ENCODE measurements at regions not wholly inside any gene's neighbourhood (a gene's known extent, or its start where the extent isn't known, plus 50 kb on each side); places are given as distances from the start of the nearest gene placed in this dataset.
"Not testable (repeated sequence)": the region's sequence is repeated elsewhere in the genome, so short reads cannot be mapped to it uniquely, and the experiment has no call there.

GRCh38 chr14:96713426-96713825 is 83.8 kb upstream of the VRK1 start:
- no peaks in the 10 kb centered on the region for H3K4me1 ChIP-seq (ENCODE audit: control insufficient read depth, insufficient read depth, low read length)
- no peaks in the 10 kb centered on the region for H3K9me3 ChIP-seq (ENCODE audit: control insufficient read depth, low read length)
- H3K4me3 ChIP-seq (ENCODE audit: low read length) = no peak overlapping the region
- DNase-seq (ENCODE audit: low read depth) = no peak
- H3K9ac ChIP-seq (ENCODE audit: low read length) = no peak overlapping the region
- no peaks in the 10 kb centered on the region for H3K36me3 ChIP-seq (ENCODE audit: control insufficient read depth, insufficient read depth, low read length, severe bottlenecking)
- peaks cover 27% of the 10 kb centered on the region for H3K27me3 ChIP-seq (replicated peaks; ENCODE audit: control insufficient read depth, insufficient read depth, low read length)

DNA sequence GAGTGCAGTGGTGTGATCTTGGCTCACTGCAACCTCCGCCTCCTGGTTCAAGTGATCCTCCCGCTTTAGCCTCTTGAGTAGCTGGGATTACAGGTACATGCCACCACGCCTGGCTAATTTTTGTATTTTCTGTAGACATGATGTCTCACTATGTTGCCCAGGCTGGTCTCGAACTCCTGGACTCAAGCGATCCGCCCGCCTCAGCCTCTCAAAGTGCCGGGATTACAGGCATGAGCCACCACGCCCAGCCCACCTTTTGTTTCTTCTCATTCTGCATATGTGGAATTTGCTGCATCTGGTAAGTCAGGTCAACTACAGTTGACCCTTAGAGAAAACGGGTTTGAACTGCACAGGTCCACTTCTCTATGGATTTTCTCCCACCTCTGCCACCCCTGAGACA is 82.6 kb upstream of the VRK1 start:
- H3K9ac ChIP-seq (ENCODE audit: low read length); H3K36me3 ChIP-seq (ENCODE audit: control insufficient read depth, insufficient read depth, low read length, severe bottlenecking); H3K4me3 ChIP-seq (ENCODE audit: low read length); H3K9me3 ChIP-seq (ENCODE audit: control insufficient read depth, low read length); H3K4me1 ChIP-seq (ENCODE audit: control insufficient read depth, insufficient read depth, low read length); DNase-seq (ENCODE audit: low read depth): not testable (repeated sequence)
- peaks cover 27% of the 10 kb centered on the region for H3K27me3 ChIP-seq (replicated peaks; ENCODE audit: control insufficient read depth, insufficient read depth, low read length)

DNA sequence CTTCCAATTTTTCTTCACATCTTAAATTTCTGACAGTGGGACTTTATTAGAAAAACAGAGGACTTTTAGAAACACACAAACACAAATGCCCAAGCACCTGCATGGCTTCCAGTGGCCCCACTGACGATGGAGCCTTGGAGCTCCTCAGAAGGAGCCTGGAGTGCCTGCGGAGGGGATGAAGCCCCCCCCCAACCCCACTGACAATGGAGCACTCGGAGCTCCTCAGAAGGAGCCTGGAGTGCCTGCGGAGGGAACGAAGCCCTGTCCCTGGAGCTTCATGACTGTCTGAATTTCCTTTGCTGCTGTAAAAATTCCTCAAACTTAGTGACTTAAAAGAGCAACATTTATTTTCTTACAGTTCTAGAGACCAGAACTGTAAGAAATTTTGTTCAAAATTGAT is 80.1 kb upstream of the VRK1 start:
- H3K4me3 ChIP-seq (ENCODE audit: low read length) = no peak overlapping the region
- DNase-seq (ENCODE audit: low read depth) = no peak
- H3K4me1 ChIP-seq (ENCODE audit: control insufficient read depth, insufficient read depth, low read length) = no peaks in the 10 kb centered on the region
- H3K9me3 ChIP-seq (ENCODE audit: control insufficient read depth, low read length) = no peaks in the 10 kb centered on the region
- H3K27me3 ChIP-seq (replicated peaks; ENCODE audit: control insufficient read depth, insufficient read depth, low read length) = peaks cover 21% of the 10 kb centered on the region
- H3K36me3 ChIP-seq (ENCODE audit: control insufficient read depth, insufficient read depth, low read length, severe bottlenecking) = no peaks in the 10 kb centered on the region
- H3K9ac ChIP-seq (ENCODE audit: low read length) = no peak overlapping the region

DNA sequence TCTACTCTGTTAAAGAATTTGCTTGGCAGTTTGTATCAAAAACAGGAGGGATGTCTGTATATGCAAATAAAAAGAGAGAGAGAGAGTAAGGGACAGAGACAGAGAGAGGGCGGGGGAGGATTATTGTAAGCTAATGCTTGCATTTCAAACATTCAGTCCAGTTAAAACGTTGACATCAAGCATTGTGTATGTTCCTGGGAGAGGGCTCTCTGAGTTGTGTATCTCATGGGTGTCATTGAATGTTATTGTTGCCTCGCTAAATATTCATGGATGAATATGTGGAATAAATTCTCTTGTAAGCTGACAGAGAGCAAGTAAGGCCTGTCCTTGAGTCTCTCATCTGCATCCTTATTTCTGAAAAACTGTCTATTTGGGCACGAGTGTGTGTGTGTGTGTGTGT is 78.8 kb upstream of the VRK1 start:
- H3K9ac ChIP-seq (ENCODE audit: low read length) = no peak overlapping the region
- H3K4me1 ChIP-seq (ENCODE audit: control insufficient read depth, insufficient read depth, low read length) = no peaks in the 10 kb centered on the region
- H3K4me3 ChIP-seq (ENCODE audit: low read length) = no peak overlapping the region
- no peaks in the 10 kb centered on the region for H3K9me3 ChIP-seq (ENCODE audit: control insufficient read depth, low read length)
- peaks cover 16% of the 10 kb centered on the region for H3K27me3 ChIP-seq (replicated peaks; ENCODE audit: control insufficient read depth, insufficient read depth, low read length)
- H3K36me3 ChIP-seq (ENCODE audit: control insufficient read depth, insufficient read depth, low read length, severe bottlenecking) = no peaks in the 10 kb centered on the region
- no peak for DNase-seq (ENCODE audit: low read depth)

DNA sequence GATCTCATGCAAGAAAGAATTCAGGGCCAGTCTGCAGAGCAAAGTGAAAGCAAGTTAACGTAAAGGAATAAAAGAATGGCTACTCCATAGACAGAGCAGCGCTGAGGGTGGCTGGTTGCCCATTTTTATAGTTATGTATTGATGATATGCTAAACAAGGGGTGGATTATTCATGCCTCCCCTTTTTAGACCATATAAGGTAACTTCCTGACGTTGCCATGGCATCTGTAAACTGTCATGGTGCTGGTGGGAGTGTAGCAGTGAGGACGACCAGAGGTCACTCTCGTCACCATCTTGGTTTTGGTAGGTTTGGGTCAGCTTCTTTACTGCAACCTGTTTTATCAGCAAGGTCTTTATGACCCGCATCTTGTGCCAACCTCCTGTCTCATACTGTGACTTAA is 76.5 kb upstream of the VRK1 start:
- H3K4me3 ChIP-seq (ENCODE audit: low read length); DNase-seq (ENCODE audit: low read depth); H3K36me3 ChIP-seq (ENCODE audit: control insufficient read depth, insufficient read depth, low read length, severe bottlenecking): not testable (repeated sequence)

DNA sequence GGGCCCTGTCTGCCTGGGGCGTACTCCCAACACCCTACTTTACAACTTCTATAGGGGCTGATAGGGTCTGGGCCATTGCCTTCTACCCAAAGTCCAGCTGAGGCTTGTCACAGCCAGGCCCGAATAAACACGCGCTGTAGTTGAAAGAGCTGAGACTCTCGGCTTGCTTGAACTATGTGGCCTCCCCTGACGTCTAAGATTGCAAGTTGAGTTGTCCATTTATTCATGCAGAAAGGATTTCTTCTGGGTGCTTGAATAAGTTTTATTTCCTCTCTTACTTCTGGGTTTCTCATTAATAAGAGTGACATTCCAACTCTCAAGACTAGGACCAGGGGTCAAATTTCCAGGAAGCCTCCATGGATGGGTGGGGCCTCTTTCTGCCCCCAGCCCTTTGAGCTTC is 74.4 kb upstream of the VRK1 start:
- Histone ChIP-seq H3K9me3 (ENCODE audit: control insufficient read depth, low read length) (peaks cover 8% of the 10 kb centered on the region), H3K9ac (ENCODE audit: low read length) (no peak overlapping the region), H3K27me3 (replicated peaks; ENCODE audit: control insufficient read depth, insufficient read depth, low read length) (peaks cover 10% of the 10 kb centered on the region), H3K36me3 (ENCODE audit: control insufficient read depth, insufficient read depth, low read length, severe bottlenecking) (no peaks in the 10 kb centered on the region), H3K4me3 (ENCODE audit: low read length) (no peak overlapping the region), H3K4me1 (ENCODE audit: control insufficient read depth, insufficient read depth, low read length) (no peaks in the 10 kb centered on the region)
- no peak for DNase-seq (ENCODE audit: low read depth)

More for the DNA sequence above, 76.5 kb upstream of the VRK1 start:
- not testable (repeated sequence) for H3K9me3 ChIP-seq (ENCODE audit: control insufficient read depth, low read length); H3K9ac ChIP-seq (ENCODE audit: low read length); H3K27me3 ChIP-seq (replicated peaks; ENCODE audit: control insufficient read depth, insufficient read depth, low read length); H3K4me1 ChIP-seq (ENCODE audit: control insufficient read depth, insufficient read depth, low read length)

DNA sequence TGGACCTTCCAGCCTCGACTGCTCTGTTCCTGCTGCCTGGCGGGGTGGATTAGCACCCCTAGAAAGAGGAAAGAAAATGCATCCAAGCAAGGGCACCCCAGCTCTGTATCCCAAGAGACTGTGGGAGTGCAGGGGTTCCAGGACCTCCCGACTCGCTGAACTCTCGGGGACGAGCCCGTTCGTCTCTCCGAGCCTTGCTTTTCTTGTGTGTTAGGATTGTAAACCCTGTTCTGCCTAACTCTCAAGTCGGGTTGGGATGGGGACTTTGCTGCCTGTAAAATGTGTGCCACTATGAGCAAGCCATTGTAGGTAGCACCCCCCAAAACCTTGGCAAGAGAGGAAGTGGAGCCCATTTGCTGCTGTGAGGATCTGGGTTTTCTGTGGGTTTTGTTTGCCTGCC is 73.2 kb upstream of the VRK1 start:
- DNase-seq (ENCODE audit: low read depth) = no peak
- peaks cover 8% of the 10 kb centered on the region for H3K9me3 ChIP-seq (ENCODE audit: control insufficient read depth, low read length)
- H3K4me1 ChIP-seq (ENCODE audit: control insufficient read depth, insufficient read depth, low read length) = no peaks in the 10 kb centered on the region
- peaks cover 18% of the 10 kb centered on the region for H3K27me3 ChIP-seq (replicated peaks; ENCODE audit: control insufficient read depth, insufficient read depth, low read length)
- H3K9ac ChIP-seq (ENCODE audit: low read length) = no peak overlapping the region
- no peak overlapping the region for H3K4me3 ChIP-seq (ENCODE audit: low read length)
- no peaks in the 10 kb centered on the region for H3K36me3 ChIP-seq (ENCODE audit: control insufficient read depth, insufficient read depth, low read length, severe bottlenecking)

GRCh38 chr14:96725232-96725631 is 72.0 kb upstream of the VRK1 start:
- Histone ChIP-seq H3K9ac (ENCODE audit: low read length) (no peak overlapping the region), H3K4me3 (ENCODE audit: low read length) (no peak overlapping the region)
- no peak for DNase-seq (ENCODE audit: low read depth)

GRCh38 chr14:96727073-96727472 is 70.1 kb upstream of the VRK1 start:
- H3K27me3 ChIP-seq (replicated peaks; ENCODE audit: control insufficient read depth, insufficient read depth, low read length) = peaks cover 43% of the 10 kb centered on the region
- H3K4me3 ChIP-seq (ENCODE audit: low read length) = no peak overlapping the region
- no peaks in the 10 kb centered on the region for H3K36me3 ChIP-seq (ENCODE audit: control insufficient read depth, insufficient read depth, low read length, severe bottlenecking)
- no peak for DNase-seq (ENCODE audit: low read depth)
- no peaks in the 10 kb centered on the region for H3K4me1 ChIP-seq (ENCODE audit: control insufficient read depth, insufficient read depth, low read length)
- H3K9ac ChIP-seq (ENCODE audit: low read length) = no peak overlapping the region
- peaks cover 8% of the 10 kb centered on the region for H3K9me3 ChIP-seq (ENCODE audit: control insufficient read depth, low read length)

More at GRCh38 chr14:96725232-96725631, 72.0 kb upstream of the VRK1 start:
- Histone ChIP-seq H3K9me3 (ENCODE audit: control insufficient read depth, low read length) (peaks cover 8% of the 10 kb centered on the region), H3K4me1 (ENCODE audit: control insufficient read depth, insufficient read depth, low read length) (no peaks in the 10 kb centered on the region), H3K36me3 (ENCODE audit: control insufficient read depth, insufficient read depth, low read length, severe bottlenecking) (no peaks in the 10 kb centered on the region), H3K27me3 (replicated peaks; ENCODE audit: control insufficient read depth, insufficient read depth, low read length) (peaks cover 29% of the 10 kb centered on the region)

GRCh38 chr14:96727491-96727890 is 69.7 kb upstream of the VRK1 start:
- H3K27me3 ChIP-seq (replicated peaks; ENCODE audit: control insufficient read depth, insufficient read depth, low read length) = peaks cover 43% of the 10 kb centered on the region
- H3K9ac ChIP-seq (ENCODE audit: low read length) = no peak overlapping the region
- H3K4me3 ChIP-seq (ENCODE audit: low read length) = no peak overlapping the region
- peaks cover 8% of the 10 kb centered on the region for H3K9me3 ChIP-seq (ENCODE audit: control insufficient read depth, low read length)
- no peaks in the 10 kb centered on the region for H3K4me1 ChIP-seq (ENCODE audit: control insufficient read depth, insufficient read depth, low read length)
- no peaks in the 10 kb centered on the region for H3K36me3 ChIP-seq (ENCODE audit: control insufficient read depth, insufficient read depth, low read length, severe bottlenecking)
- no peak for DNase-seq (ENCODE audit: low read depth)

DNA sequence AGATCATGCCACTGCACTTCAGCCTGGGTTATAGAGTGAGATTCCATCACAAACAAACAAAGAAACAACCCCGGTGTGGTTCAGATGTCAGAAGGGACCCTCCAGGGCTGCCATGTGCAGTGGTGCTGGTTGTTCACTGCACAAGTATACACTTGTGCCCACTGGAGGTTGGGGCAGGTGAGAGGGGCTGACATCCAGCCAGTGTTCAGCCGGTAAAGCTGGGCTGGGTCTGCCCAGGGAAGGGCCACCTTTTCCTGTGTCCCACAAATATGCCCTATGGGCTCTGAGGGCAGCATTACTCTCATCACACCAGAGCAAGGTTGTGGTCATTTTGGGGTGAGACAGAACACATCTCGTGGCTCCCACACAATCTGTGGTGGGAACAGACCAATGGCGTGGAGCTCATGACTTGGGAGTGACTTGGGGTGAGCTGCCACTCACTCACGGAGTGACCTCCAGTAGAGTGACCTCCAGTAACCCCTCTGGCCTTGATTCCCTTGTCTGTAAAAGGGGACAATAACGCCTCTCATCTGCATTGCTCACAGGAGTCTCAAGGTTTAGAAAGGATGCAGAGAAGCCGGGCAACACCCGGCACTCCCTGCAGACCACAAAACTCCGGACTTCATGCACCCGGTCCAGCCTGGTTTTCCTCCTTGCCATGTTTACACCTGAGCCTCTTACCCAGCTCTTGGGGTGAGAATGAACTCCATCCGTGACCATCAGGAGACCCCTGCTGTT is 69.0 kb upstream of the VRK1 start:
- Histone ChIP-seq H3K9ac (ENCODE audit: low read length) (no peak overlapping the region), H3K4me1 (ENCODE audit: control insufficient read depth, insufficient read depth, low read length) (no peaks in the 10 kb centered on the region), H3K9me3 (ENCODE audit: control insufficient read depth, low read length) (peaks cover 8% of the 10 kb centered on the region), H3K4me3 (ENCODE audit: low read length) (no peak overlapping the region), H3K27me3 (replicated peaks; ENCODE audit: control insufficient read depth, insufficient read depth, low read length) (peaks cover 47% of the 10 kb centered on the region), H3K36me3 (ENCODE audit: control insufficient read depth, insufficient read depth, low read length, severe bottlenecking) (no peaks in the 10 kb centered on the region)
- DNase-seq (ENCODE audit: low read depth) = no peak

DNA sequence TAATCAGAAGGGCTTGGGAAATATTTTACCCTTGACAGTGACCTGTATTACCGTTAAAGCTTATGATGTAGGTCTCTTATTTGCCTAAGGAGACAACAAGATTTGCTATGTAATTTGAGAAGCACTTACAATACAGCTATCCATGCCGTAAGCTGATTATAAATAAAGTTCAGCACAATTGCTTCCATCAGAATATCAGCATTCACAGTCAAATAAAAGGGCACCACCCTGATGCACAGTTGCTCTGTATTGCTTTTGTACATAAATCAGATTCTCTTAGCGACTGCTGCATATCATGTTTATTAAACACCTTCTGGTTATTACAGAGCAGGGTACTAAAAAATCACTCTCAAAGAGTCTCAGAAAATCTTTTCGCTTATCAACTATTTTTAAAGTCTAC is 67.3 kb upstream of the VRK1 start:
- H3K9me3 ChIP-seq (ENCODE audit: control insufficient read depth, low read length) = peaks cover 2% of the 10 kb centered on the region
- no peaks in the 10 kb centered on the region for H3K4me1 ChIP-seq (ENCODE audit: control insufficient read depth, insufficient read depth, low read length)

More for the DNA sequence above, 67.3 kb upstream of the VRK1 start:
- Histone ChIP-seq H3K27me3 (replicated peaks; ENCODE audit: control insufficient read depth, insufficient read depth, low read length) (peaks cover 54% of the 10 kb centered on the region), H3K4me3 (ENCODE audit: low read length) (no peak overlapping the region), H3K9ac (ENCODE audit: low read length) (no peak overlapping the region), H3K36me3 (ENCODE audit: control insufficient read depth, insufficient read depth, low read length, severe bottlenecking) (no peaks in the 10 kb centered on the region)
- DNase-seq (ENCODE audit: low read depth) = no peak
